ENCODE measurements at regions not wholly inside any gene's neighbourhood (a gene's known extent, or its start where the extent isn't known, plus 50 kb on each side); places are given as distances from the start of the nearest gene placed in this dataset.

GRCh38 chr18:44323125-44323524 lies 357.6 kb upstream of the SETBP1 start:
- Histone ChIP-seq H3K9me3 (ENCODE audit: control insufficient read depth, low read length) (no peaks in the 10 kb centered on the region), H3K27me3 (ENCODE audit: control insufficient read depth in 1 of 2, insufficient read depth in 2 of 2, low read length in 1 of 2) (no peaks in the 10 kb centered on the region), H3K27ac (ENCODE audit: low read depth in 1 of 2, low read length in 2 of 2) (no peak overlapping the region), H3K4me1 (ENCODE audit: control insufficient read depth in 1 of 2, insufficient read depth in 2 of 2, low read length in 2 of 2) (no peaks in the 10 kb centered on the region), H3K4me3 (ENCODE audit: low read length in 2 of 2) (no peak overlapping the region), H3K36me3 (ENCODE audit: control insufficient read depth in 1 of 2, insufficient read depth in 2 of 2, low read length in 1 of 2) (no peaks in the 10 kb centered on the region)
- intact Hi-C loops (cut with DNase I), result no loop called here
- DNase-seq (no peak), ATAC-seq (ENCODE audit: low FRiP score) (no peak)

- H3K27ac ChIP-seq (ENCODE audit: low read depth in 1 of 2, low read length in 2 of 2), result no peak overlapping the region
- no peaks in the 10 kb centered on the region for H3K9me3 ChIP-seq (ENCODE audit: control insufficient read depth, low read length)
- WGBS, 2 donors, result 58 to 60% methylated on average over 2 of the region's 2 CpGs
- ATAC-seq (ENCODE audit: low FRiP score) (no peak), DNase-seq (no peak)
- H3K36me3 ChIP-seq (ENCODE audit: control insufficient read depth in 1 of 2, insufficient read depth in 2 of 2, low read length in 1 of 2), result no peaks in the 10 kb centered on the region
- no peak overlapping the region for H3K4me3 ChIP-seq (ENCODE audit: low read length in 2 of 2)
- H3K27me3 ChIP-seq (ENCODE audit: control insufficient read depth in 1 of 2, insufficient read depth in 2 of 2, low read length in 1 of 2), result no peaks in the 10 kb centered on the region
- no peaks in the 10 kb centered on the region for H3K4me1 ChIP-seq (ENCODE audit: control insufficient read depth in 1 of 2, insufficient read depth in 2 of 2, low read length in 2 of 2)
- intact Hi-C loops (cut with DNase I), result no loop called here
Measured at GRCh38 chr18:44324361-44324760, 356.3 kb upstream of the SETBP1 start.

GRCh38 chr18:44325903-44326635 lies 354.6 kb upstream of the SETBP1 start:
- no peaks in the 10 kb centered on the region for H3K36me3 ChIP-seq (ENCODE audit: control insufficient read depth in 1 of 2, insufficient read depth in 2 of 2, low read length in 1 of 2)
- 58 to 64% methylated on average over 4 of the region's 4 CpGs for WGBS, 2 donors
- intact Hi-C loops (cut with DNase I), result no loop called here
- no peak for ATAC-seq (ENCODE audit: low FRiP score)
- H3K4me1 ChIP-seq (ENCODE audit: control insufficient read depth in 1 of 2, insufficient read depth in 2 of 2, low read length in 2 of 2), result no peaks in the 10 kb centered on the region
- H3K4me3 ChIP-seq (ENCODE audit: low read length in 2 of 2), result no peak overlapping the region
- H3K9me3 ChIP-seq (ENCODE audit: control insufficient read depth, low read length), result no peaks in the 10 kb centered on the region
- DNase-seq, result peak in 1 of 2 donors; percentile 59
- H3K27ac ChIP-seq (ENCODE audit: low read depth in 1 of 2, low read length in 2 of 2), result no peak overlapping the region
- no peaks in the 10 kb centered on the region for H3K27me3 ChIP-seq (ENCODE audit: control insufficient read depth in 1 of 2, insufficient read depth in 2 of 2, low read length in 1 of 2)

DNA sequence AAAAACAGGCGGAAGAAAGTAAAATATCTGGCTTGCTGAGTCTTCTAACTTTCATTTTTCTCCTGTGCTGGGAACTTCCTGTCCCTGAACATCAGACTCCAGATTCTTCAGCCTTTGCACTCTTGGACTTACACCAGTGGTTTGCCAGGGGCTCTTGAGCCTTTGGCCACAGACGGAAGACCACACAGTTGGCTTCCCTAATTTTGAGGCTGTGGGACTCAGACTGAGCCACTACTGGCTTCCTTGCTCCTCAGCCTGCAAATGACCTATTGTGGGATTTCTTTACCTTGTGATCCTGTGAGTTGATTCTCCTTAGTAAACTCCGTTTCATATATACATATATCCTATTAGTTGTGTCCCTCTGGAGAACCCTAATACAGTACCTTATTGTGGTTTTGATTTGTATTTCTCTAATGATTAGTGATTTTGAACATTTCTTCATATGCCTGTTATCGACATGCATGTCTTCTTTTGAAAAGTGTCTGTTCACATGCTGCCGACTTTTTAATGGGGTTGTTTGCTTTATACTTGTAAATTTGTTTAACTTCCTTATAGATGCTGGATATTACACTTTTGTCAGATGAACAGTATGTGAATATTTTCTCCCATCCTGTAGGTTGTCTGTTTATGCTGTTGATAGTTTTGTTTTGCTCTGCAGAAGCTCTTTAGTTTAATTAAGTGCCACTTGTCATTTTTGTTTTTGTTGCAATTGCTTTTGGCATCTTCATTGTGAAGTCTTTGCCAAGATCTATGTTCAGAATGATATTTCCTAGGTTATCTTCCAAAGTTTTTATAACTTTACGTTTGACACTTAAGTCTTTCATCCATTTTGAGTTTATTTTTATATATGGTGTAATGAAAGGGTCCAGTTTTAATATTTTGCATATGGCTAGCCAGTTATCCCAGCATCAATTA lies 348.8 kb upstream of the SETBP1 start:
- intact Hi-C loops (cut with DNase I), result no loop called here
- no peak for DNase-seq
- WGBS, 2 donors, result 82% methylated on average over 6 of the region's 6 CpGs

DNA sequence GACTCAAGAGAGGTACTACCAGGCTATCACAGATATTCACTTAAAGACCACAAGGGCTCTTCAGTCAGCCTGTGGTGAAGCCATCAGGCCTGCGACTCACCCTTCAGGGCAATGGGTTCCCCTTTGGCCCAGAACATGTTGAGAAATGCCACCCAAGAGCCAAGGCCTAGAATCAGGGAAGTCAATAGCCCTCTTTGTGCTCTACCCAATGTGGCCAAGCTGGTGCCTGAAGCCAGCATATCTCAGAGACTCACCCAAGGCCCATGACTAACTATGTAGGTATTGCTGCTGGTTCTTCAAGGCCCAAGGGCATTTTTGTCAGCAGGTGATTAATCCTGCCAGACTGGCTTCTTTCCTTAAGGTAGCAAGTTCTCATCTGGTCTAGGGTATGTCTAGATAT lies 338.9 kb upstream of the SETBP1 start:
- Histone ChIP-seq H3K27me3 (ENCODE audit: control insufficient read depth in 1 of 2, insufficient read depth in 2 of 2, low read length in 1 of 2) (no peaks in the 10 kb centered on the region), H3K4me3 (ENCODE audit: low read length in 2 of 2) (no peak overlapping the region), H3K9me3 (ENCODE audit: control insufficient read depth, low read length) (peaks cover 2% of the 10 kb centered on the region), H3K4me1 (ENCODE audit: control insufficient read depth in 1 of 2, insufficient read depth in 2 of 2, low read length in 2 of 2) (no peaks in the 10 kb centered on the region), H3K36me3 (ENCODE audit: control insufficient read depth in 1 of 2, insufficient read depth in 2 of 2, low read length in 1 of 2) (no peaks in the 10 kb centered on the region), H3K27ac (ENCODE audit: low read depth in 1 of 2, low read length in 2 of 2) (no peak overlapping the region)
- intact Hi-C loops (cut with DNase I), result no loop called here
- WGBS, 2 donors, result 94 to 100% methylated on average over 1 of the region's 1 CpG
- no peak for ATAC-seq (ENCODE audit: low FRiP score)
- DNase-seq, result no peak

More for the DNA sequence above, 348.8 kb upstream of the SETBP1 start:
- Histone ChIP-seq H3K4me1 (ENCODE audit: control insufficient read depth in 1 of 2, insufficient read depth in 2 of 2, low read length in 2 of 2) (no peaks in the 10 kb centered on the region), H3K27ac (ENCODE audit: low read depth in 1 of 2, low read length in 2 of 2) (no peak overlapping the region), H3K36me3 (ENCODE audit: control insufficient read depth in 1 of 2, insufficient read depth in 2 of 2, low read length in 1 of 2) (no peaks in the 10 kb centered on the region), H3K4me3 (ENCODE audit: low read length in 2 of 2) (no peak overlapping the region), H3K27me3 (ENCODE audit: control insufficient read depth in 1 of 2, insufficient read depth in 2 of 2, low read length in 1 of 2) (no peaks in the 10 kb centered on the region), H3K9me3 (ENCODE audit: control insufficient read depth, low read length) (no peaks in the 10 kb centered on the region)
- no peak for ATAC-seq (ENCODE audit: low FRiP score)

DNA sequence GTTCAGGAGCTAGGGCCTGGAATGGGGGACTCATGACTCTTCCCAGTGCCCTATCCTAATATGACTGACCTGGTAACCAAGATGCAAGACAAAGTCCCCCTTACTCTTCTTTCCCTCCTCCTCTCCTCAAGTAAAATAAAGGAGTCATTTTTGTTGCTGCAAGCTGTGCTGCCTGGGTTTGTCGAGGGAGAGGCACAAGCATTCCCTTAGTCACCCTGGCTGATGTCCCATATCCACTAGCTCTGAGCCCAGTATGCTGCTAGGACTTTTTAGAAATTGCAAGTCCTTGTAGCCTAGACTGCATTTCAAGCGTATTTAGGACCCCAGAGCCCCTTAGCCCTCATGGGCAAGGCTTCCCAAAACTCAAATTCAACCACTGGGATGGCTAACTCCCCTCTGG lies 338.5 kb upstream of the SETBP1 start:
- no peaks in the 10 kb centered on the region for H3K36me3 ChIP-seq (ENCODE audit: control insufficient read depth in 1 of 2, insufficient read depth in 2 of 2, low read length in 1 of 2)
- H3K4me3 ChIP-seq (ENCODE audit: low read length in 2 of 2), result no peak overlapping the region
- H3K9me3 ChIP-seq (ENCODE audit: control insufficient read depth, low read length), result peaks cover 2% of the 10 kb centered on the region
- no peaks in the 10 kb centered on the region for H3K4me1 ChIP-seq (ENCODE audit: control insufficient read depth in 1 of 2, insufficient read depth in 2 of 2, low read length in 2 of 2)
- H3K27ac ChIP-seq (ENCODE audit: low read depth in 1 of 2, low read length in 2 of 2), result no peak overlapping the region
- intact Hi-C loops (cut with DNase I), result no loop called here
- DNase-seq (no peak), ATAC-seq (ENCODE audit: low FRiP score) (no peak)
- 51 to 53% methylated on average over 2 of the region's 2 CpGs for WGBS, 2 donors
- no peaks in the 10 kb centered on the region for H3K27me3 ChIP-seq (ENCODE audit: control insufficient read depth in 1 of 2, insufficient read depth in 2 of 2, low read length in 1 of 2)

- H3K27me3 ChIP-seq (ENCODE audit: control insufficient read depth in 1 of 2, insufficient read depth in 2 of 2, low read length in 1 of 2), result no peaks in the 10 kb centered on the region
- no peaks in the 10 kb centered on the region for H3K36me3 ChIP-seq (ENCODE audit: control insufficient read depth in 1 of 2, insufficient read depth in 2 of 2, low read length in 1 of 2)
- H3K4me3 ChIP-seq (ENCODE audit: low read length in 2 of 2), result no peak overlapping the region
- intact Hi-C loops (cut with DNase I), result no loop called here
- no peak overlapping the region for H3K27ac ChIP-seq (ENCODE audit: low read depth in 1 of 2, low read length in 2 of 2)
- ATAC-seq (ENCODE audit: low FRiP score) (no peak), DNase-seq (no peak)
- H3K9me3 ChIP-seq (ENCODE audit: control insufficient read depth, low read length), result peaks cover 2% of the 10 kb centered on the region
- 77 to 78% methylated on average over 2 of the region's 2 CpGs for WGBS, 2 donors
- H3K4me1 ChIP-seq (ENCODE audit: control insufficient read depth in 1 of 2, insufficient read depth in 2 of 2, low read length in 2 of 2), result no peaks in the 10 kb centered on the region
Measured at GRCh38 chr18:44342946-44343345, 337.7 kb upstream of the SETBP1 start.

- H3K4me1 ChIP-seq (ENCODE audit: control insufficient read depth in 1 of 2, insufficient read depth in 2 of 2, low read length in 2 of 2), result no peaks in the 10 kb centered on the region
- H3K27ac ChIP-seq (ENCODE audit: low read depth in 1 of 2, low read length in 2 of 2), result no peak overlapping the region
- ATAC-seq (ENCODE audit: low FRiP score) (peak; percentile 26), DNase-seq (no peak)
- no peak overlapping the region for H3K4me3 ChIP-seq (ENCODE audit: low read length in 2 of 2)
- no peaks in the 10 kb centered on the region for H3K36me3 ChIP-seq (ENCODE audit: control insufficient read depth in 1 of 2, insufficient read depth in 2 of 2, low read length in 1 of 2)
- H3K9me3 ChIP-seq (ENCODE audit: control insufficient read depth, low read length), result peaks cover 2% of the 10 kb centered on the region
- H3K27me3 ChIP-seq (ENCODE audit: control insufficient read depth in 1 of 2, insufficient read depth in 2 of 2, low read length in 1 of 2), result no peaks in the 10 kb centered on the region
- intact Hi-C loops (cut with DNase I), result no loop called here
Measured at GRCh38 chr18:44343570-44343969, 337.1 kb upstream of the SETBP1 start.

Measured in aorta (tissue), 5 donors.